ENCODE measurements at regions not wholly inside any gene's neighbourhood (a gene's known extent, or its start where the extent isn't known, plus 50 kb on each side); places are given as distances from the start of the nearest gene placed in this dataset.

DNA sequence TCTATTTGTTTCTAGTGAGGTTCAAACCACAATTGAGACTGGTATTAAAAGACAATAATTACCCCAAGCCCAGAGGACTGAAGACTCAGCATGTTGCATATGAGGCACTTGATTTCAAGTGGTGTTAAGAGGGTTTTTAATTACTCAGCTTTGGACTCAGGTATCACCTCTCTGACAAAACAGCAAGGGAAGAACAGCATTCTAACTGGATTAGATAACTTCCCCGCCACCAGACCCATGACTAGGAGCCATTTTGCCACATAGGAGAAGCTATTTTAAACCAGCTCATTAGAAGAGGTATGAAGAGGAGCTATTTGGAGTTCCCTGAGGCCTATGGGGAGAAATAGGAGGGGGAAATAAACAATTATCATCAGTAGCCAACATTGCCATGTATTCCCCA is 226.1 kb upstream of the TOX3 start:
- Histone ChIP-seq H3K27ac (no peak overlapping the region), H3K9me3 (no peaks in the 10 kb centered on the region), H3K4me1 (no peaks in the 10 kb centered on the region), H3K36me3 (no peaks in the 10 kb centered on the region), H3K27me3 (no peaks in the 10 kb centered on the region), H3K4me3 (no peak overlapping the region)
- DNase-seq = no peak
- no peak for TF ChIP-seq POLR2A (IDR thresholded peaks at IDR 0.05)
- TF ChIP-seq, protein P1, sequence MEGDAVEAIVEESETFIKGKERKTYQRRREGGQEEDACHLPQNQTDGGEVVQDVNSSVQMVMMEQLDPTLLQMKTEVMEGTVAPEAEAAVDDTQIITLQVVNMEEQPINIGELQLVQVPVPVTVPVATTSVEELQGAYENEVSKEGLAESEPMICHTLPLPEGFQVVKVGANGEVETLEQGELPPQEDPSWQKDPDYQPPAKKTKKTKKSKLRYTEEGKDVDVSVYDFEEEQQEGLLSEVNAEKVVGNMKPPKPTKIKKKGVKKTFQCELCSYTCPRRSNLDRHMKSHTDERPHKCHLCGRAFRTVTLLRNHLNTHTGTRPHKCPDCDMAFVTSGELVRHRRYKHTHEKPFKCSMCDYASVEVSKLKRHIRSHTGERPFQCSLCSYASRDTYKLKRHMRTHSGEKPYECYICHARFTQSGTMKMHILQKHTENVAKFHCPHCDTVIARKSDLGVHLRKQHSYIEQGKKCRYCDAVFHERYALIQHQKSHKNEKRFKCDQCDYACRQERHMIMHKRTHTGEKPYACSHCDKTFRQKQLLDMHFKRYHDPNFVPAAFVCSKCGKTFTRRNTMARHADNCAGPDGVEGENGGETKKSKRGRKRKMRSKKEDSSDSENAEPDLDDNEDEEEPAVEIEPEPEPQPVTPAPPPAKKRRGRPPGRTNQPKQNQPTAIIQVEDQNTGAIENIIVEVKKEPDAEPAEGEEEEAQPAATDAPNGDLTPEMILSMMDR (IDR thresholded peaks at IDR 0.05 in 4 of 5, conservative IDR thresholded peaks at IDR 0.05 in 1 of 5) = no peak
- in situ Hi-C loops (cut with MboI; ENCODE audit: low sequenced_read_pairs in 4 of 4) (no loop called here), intact Hi-C loops (cut with DNase I; ENCODE audit: low total_unique reads) (no loop called here)
- ATAC-seq = no peak

DNA sequence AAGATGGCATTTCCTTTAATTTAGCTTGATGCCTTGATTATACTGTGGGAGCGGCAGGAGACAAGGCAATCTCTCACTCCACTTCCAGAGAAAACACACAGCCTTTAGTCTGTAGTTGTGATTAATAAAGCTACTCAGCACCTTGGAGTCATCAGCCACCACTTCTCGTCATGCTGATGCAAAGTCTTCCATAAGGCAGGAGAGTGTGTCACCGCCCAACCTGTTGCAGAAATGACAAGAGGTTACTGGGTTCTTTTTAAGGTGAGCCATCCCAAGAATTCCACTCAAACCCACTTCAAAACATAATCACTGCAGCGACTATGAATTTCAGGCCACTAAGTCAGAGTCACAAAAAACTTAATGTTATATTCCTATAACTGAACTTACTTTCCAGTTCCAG is 223.9 kb upstream of the TOX3 start:
- H3K4me1 ChIP-seq = no peaks in the 10 kb centered on the region
- no peak overlapping the region for H3K27ac ChIP-seq
- H3K9me3 ChIP-seq = no peaks in the 10 kb centered on the region
- no peaks in the 10 kb centered on the region for H3K36me3 ChIP-seq
- intact Hi-C loops (cut with DNase I; ENCODE audit: low total_unique reads) = no loop called here
- no peak for DNase-seq
- H3K27me3 ChIP-seq = no peaks in the 10 kb centered on the region
- no peak overlapping the region for H3K4me3 ChIP-seq
- no peak for ATAC-seq
- no peak for TF ChIP-seq POLR2A (IDR thresholded peaks at IDR 0.05)
- in situ Hi-C loops (cut with MboI; ENCODE audit: low sequenced_read_pairs in 4 of 4) = no loop called here

DNA sequence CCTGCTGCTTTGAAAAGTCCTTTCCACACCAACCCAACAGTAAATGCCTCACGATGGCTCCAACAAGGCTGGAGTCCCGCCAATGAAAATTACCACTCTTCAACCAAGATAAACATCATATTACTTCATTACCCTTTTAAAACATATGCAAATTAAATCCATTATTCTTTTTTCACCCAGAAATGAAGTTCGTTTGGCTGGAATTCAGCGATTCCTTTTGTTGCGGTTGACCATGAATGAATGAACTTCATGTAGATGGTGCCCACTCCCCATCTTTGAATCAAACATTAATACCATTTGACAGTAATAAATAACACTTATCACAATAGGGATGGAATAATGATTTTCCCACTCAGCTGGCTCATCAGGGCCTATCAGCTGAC is 211.5 kb upstream of the TOX3 start:
- DNase-seq (no peak), ATAC-seq (no peak)
- Histone ChIP-seq H3K9me3 (no peaks in the 10 kb centered on the region), H3K4me1 (no peaks in the 10 kb centered on the region), H3K27me3 (no peaks in the 10 kb centered on the region), H3K4me3 (no peak overlapping the region), H3K27ac (no peak overlapping the region), H3K36me3 (no peaks in the 10 kb centered on the region)
- in situ Hi-C loops (cut with MboI; ENCODE audit: low sequenced_read_pairs in 4 of 4) = no loop called here
- intact Hi-C loops (cut with DNase I; ENCODE audit: low total_unique reads) = no loop called here
- no peak for TF ChIP-seq POLR2A (IDR thresholded peaks at IDR 0.05)
- TF ChIP-seq, protein P1 (IDR thresholded peaks at IDR 0.05 in 4 of 5, conservative IDR thresholded peaks at IDR 0.05 in 1 of 5) = no peak

DNA sequence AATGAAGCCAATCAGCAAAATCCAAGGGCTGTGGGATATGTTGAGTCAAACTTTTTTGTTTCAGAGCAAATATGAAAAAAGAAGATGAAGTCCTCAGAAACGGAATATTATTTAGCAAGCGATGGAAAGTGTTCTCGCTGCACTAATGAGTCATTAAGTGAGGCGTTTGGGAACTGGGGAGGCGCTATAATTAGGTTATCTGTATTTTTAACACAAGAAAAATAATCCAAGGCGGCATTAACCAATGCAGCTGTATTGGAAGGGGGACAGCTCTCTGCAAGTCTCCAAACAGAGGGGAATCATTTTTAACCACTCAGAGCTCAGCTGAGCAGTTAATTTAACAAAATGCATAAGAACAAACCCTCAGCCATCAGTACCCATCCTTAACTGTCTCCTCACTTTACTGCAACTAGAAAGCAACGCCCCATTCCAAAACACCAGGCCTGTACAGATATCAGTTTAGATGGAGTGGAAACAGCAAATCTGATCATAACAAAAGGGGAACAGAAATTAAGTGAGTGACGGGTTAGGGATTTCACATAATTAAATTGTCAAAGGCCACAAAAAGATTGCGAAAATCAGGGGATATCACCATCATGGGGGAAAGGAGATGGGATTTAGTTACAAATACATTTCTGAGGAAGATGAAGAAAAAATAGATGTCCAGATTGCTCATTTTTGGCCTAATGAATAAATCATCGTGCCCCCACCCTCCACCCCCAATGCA is 211.0 kb upstream of the TOX3 start:
- Histone ChIP-seq H3K27ac (no peak overlapping the region), H3K9me3 (no peaks in the 10 kb centered on the region), H3K4me1 (no peaks in the 10 kb centered on the region), H3K36me3 (no peaks in the 10 kb centered on the region), H3K4me3 (no peak overlapping the region), H3K27me3 (no peaks in the 10 kb centered on the region)
- no peak for TF ChIP-seq POLR2A (IDR thresholded peaks at IDR 0.05)
- TF ChIP-seq, protein P1 (IDR thresholded peaks at IDR 0.05 in 4 of 5, conservative IDR thresholded peaks at IDR 0.05 in 1 of 5) = no peak
- intact Hi-C loops (cut with DNase I; ENCODE audit: low total_unique reads) (no loop called here), in situ Hi-C loops (cut with MboI; ENCODE audit: low sequenced_read_pairs in 4 of 4) (no loop called here)
- no peak for ATAC-seq
- DNase-seq = no peak

DNA sequence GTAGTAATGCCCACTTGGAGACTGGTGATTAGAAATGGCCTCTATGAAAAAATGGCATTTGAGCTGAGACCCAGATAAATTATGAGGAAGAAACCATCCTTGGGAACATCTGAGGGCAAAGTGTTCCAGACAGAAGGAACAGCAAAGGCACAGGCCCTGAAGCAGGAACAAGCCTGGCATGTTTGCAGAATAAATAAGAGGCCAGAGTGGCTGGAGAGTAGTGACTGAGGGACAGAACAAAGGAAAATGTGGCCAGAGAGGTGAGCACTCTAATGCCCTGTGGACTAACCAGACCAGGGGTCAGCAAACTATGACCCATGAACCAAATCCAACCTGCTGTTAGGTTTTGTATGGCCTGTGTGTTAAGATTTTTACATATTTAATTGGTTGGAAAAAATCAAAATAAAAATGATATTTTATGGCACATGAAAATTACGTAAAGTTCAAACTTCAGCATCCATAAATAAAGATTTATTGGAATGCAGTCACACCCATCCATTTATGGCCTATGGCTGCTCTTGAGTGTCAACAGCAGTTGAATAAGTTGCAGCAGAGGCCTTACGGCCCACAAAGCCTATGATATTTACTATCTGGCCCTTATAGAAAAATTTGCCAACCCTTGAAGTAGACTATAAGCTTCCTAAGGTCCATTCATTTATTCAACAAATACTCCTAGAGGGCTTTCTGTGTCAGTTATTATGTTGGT is 210.0 kb upstream of the TOX3 start:
- in situ Hi-C loops (cut with MboI; ENCODE audit: low sequenced_read_pairs in 4 of 4) = no loop called here
- TF ChIP-seq, protein P1 (IDR thresholded peaks at IDR 0.05 in 4 of 5, conservative IDR thresholded peaks at IDR 0.05 in 1 of 5) = no peak
- no peak for TF ChIP-seq POLR2A (IDR thresholded peaks at IDR 0.05)
- Histone ChIP-seq H3K36me3 (no peaks in the 10 kb centered on the region), H3K27ac (no peak overlapping the region), H3K27me3 (no peaks in the 10 kb centered on the region), H3K4me1 (no peaks in the 10 kb centered on the region), H3K9me3 (no peaks in the 10 kb centered on the region), H3K4me3 (no peak overlapping the region)
- ATAC-seq (no peak), DNase-seq (no peak)
- intact Hi-C loops (cut with DNase I; ENCODE audit: low total_unique reads) = no loop called here
